ENCODE measurements at regions not wholly inside any gene's neighbourhood (a gene's known extent, or its start where the extent isn't known, plus 50 kb on each side); places are given as distances from the start of the nearest gene placed in this dataset.

DNA sequence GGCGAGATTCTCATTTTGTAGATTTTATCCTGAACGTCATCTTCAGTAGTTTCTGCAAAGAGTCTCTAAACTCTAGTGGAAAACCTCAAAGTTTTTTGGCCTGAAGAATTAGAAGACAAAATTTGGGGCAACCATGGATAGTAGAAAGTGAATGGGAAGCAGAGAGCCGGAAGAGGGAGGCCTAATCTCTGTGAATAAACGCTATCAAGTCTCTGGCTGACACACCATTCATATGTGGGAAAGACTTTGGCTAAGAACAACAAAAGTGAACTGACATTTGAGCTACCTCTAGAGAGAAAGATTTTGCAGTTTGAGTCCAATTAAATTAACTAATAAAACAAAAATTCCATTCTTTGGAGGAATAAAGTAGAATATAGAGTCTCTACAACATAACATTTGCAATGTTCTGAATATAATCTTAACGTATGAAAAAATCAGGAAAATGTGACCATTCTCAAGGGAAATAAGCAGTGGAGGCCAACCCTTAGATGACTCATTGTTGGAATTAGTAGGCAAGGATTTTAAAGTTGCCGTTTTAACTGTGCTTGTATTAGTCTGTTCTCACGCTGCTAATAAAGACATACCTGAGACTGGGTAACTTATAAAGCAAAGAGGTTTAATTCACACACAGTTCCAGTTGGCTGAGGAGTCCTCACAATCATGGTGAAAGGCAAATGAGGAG is 184.6 kb downstream of the C3orf38 start:
- TF ChIP-seq, protein P1, sequence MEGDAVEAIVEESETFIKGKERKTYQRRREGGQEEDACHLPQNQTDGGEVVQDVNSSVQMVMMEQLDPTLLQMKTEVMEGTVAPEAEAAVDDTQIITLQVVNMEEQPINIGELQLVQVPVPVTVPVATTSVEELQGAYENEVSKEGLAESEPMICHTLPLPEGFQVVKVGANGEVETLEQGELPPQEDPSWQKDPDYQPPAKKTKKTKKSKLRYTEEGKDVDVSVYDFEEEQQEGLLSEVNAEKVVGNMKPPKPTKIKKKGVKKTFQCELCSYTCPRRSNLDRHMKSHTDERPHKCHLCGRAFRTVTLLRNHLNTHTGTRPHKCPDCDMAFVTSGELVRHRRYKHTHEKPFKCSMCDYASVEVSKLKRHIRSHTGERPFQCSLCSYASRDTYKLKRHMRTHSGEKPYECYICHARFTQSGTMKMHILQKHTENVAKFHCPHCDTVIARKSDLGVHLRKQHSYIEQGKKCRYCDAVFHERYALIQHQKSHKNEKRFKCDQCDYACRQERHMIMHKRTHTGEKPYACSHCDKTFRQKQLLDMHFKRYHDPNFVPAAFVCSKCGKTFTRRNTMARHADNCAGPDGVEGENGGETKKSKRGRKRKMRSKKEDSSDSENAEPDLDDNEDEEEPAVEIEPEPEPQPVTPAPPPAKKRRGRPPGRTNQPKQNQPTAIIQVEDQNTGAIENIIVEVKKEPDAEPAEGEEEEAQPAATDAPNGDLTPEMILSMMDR (IDR thresholded peaks at IDR 0.05): no peak
- TF ChIP-seq POLR2AphosphoS5 (IDR thresholded peaks at IDR 0.05; ENCODE audit: low read depth, low read length) (no peak), TCF7L2 (IDR thresholded peaks at IDR 0.05; ENCODE audit: low read depth, low read length) (no peak), SIN3A (IDR thresholded peaks at IDR 0.05; ENCODE audit: borderline replicate concordance, insufficient read depth, low read depth, low read length) (no peak)
- TF ChIP-seq, protein P2, sequence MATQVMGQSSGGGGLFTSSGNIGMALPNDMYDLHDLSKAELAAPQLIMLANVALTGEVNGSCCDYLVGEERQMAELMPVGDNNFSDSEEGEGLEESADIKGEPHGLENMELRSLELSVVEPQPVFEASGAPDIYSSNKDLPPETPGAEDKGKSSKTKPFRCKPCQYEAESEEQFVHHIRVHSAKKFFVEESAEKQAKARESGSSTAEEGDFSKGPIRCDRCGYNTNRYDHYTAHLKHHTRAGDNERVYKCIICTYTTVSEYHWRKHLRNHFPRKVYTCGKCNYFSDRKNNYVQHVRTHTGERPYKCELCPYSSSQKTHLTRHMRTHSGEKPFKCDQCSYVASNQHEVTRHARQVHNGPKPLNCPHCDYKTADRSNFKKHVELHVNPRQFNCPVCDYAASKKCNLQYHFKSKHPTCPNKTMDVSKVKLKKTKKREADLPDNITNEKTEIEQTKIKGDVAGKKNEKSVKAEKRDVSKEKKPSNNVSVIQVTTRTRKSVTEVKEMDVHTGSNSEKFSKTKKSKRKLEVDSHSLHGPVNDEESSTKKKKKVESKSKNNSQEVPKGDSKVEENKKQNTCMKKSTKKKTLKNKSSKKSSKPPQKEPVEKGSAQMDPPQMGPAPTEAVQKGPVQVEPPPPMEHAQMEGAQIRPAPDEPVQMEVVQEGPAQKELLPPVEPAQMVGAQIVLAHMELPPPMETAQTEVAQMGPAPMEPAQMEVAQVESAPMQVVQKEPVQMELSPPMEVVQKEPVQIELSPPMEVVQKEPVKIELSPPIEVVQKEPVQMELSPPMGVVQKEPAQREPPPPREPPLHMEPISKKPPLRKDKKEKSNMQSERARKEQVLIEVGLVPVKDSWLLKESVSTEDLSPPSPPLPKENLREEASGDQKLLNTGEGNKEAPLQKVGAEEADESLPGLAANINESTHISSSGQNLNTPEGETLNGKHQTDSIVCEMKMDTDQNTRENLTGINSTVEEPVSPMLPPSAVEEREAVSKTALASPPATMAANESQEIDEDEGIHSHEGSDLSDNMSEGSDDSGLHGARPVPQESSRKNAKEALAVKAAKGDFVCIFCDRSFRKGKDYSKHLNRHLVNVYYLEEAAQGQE (IDR thresholded peaks at IDR 0.05; ENCODE audit: insufficient read depth in 1 of 2, low read depth in 2 of 2, low read length in 1 of 2): no peak

All from Panc1 (cell line).